Activated gamma-delta T cell treated with anti-CD3 and anti-CD28 coated beads, Interleukin-2, amount 50 U/mL, for 16 hours (primary cell): ENCODE measurements at regions not wholly inside any gene's neighbourhood (a gene's known extent, or its start where the extent isn't known, plus 50 kb on each side); places are given as distances from the start of the nearest gene placed in this dataset.

Experiments
- DNase-seq: peaks from one replicate; pipeline ENCODE4 v3.0.0-alpha.2; 2020; ENCODE audit warnings: low read depth

- no peak for DNase-seq
Observed at GRCh38 chr13:39858794-39859193, 203.3 kb downstream of the COG6 start.

GRCh38 chr13:39859898-39860297 lies 204.4 kb downstream of the COG6 start:
- no peak for DNase-seq

- DNase-seq, result no peak
Observed at GRCh38 chr13:39862900-39863299, 207.4 kb downstream of the COG6 start.

- no peak for DNase-seq
Observed at GRCh38 chr13:39864221-39864620, 208.8 kb downstream of the COG6 start.

GRCh38 chr13:39866722-39867121 lies 211.3 kb downstream of the COG6 start:
- no peak for DNase-seq

GRCh38 chr13:39867807-39868206 lies 212.3 kb downstream of the COG6 start:
- DNase-seq, result no peak

GRCh38 chr13:39870197-39870747 lies 214.8 kb downstream of the COG6 start:
- DNase-seq, result no peak

GRCh38 chr13:39874331-39875053 lies 219.0 kb downstream of the COG6 start:
- DNase-seq, result no peak

- DNase-seq, result no peak
Observed at GRCh38 chr13:39875111-39875987, 219.9 kb downstream of the COG6 start.

GRCh38 chr13:39876258-39876657 lies 220.8 kb downstream of the COG6 start:
- no peak for DNase-seq

- no peak for DNase-seq
Observed at GRCh38 chr13:39877134-39877533, 221.7 kb downstream of the COG6 start.

- no peak for DNase-seq
Observed at GRCh38 chr13:39879286-39880035, 224.0 kb downstream of the COG6 start.

GRCh38 chr13:39881383-39881782 lies 225.9 kb downstream of the COG6 start:
- DNase-seq, result no peak

GRCh38 chr13:39881887-39882286 lies 226.4 kb downstream of the COG6 start:
- no peak for DNase-seq

- no peak for DNase-seq
Observed at GRCh38 chr13:39884166-39884565, 228.7 kb downstream of the COG6 start.

- no peak for DNase-seq
Observed at GRCh38 chr13:39886336-39886735, 230.9 kb downstream of the COG6 start.

- DNase-seq, result no peak
Observed at GRCh38 chr13:39887387-39887786, 231.9 kb downstream of the COG6 start.

- no peak for DNase-seq
Observed at GRCh38 chr13:39888865-39889810, 233.7 kb downstream of the COG6 start.

GRCh38 chr13:39890537-39890936 lies 235.1 kb downstream of the COG6 start:
- no peak for DNase-seq

- DNase-seq, result no peak
Observed at GRCh38 chr13:39892721-39893685, 237.5 kb downstream of the COG6 start.
